Parathyroid adenoma (tissue), 2 donors: ENCODE measurements at regions not wholly inside any gene's neighbourhood (a gene's known extent, or its start where the extent isn't known, plus 50 kb on each side); places are given as distances from the start of the nearest gene placed in this dataset.

Experiments
- H2AFZ ChIP-seq: fragments of 300-600 bp; sonication (generic); one replicate; pipeline ENCODE4 v1.7.0; 2017; ENCODE audit warnings: antibody characterized with exemption, mild to moderate bottlenecking
- H3K27ac ChIP-seq: fragments of 300-600 bp; sonication (generic); one replicate; pipeline ENCODE4 v1.7.0; 2017
- H3K27me3 ChIP-seq: fragments of 300-600 bp; sonication (generic); one replicate; pipeline ENCODE4 v1.7.0; 2017; ENCODE audit warnings: low read length; ENCODE audit not compliant: control insufficient read depth, insufficient read depth
- H3K36me3 ChIP-seq: fragments of 300-600 bp; sonication (generic); one replicate; pipeline ENCODE4 v1.7.0; 2017; ENCODE audit warnings: low read length; ENCODE audit not compliant: control insufficient read depth, insufficient read depth
- H3K4me1 ChIP-seq: fragments of 300-600 bp; sonication (generic); one replicate; pipeline ENCODE4 v1.7.0; 2017; ENCODE audit warnings: control low read depth
- H3K4me2 ChIP-seq: fragments of 300-600 bp; sonication (generic); one replicate; pipeline ENCODE4 v1.7.0; 2017; ENCODE audit warnings: low read length
- H3K4me3 ChIP-seq: fragments of 300-600 bp; sonication (generic); one replicate; pipeline ENCODE4 v1.7.0; 2017; ENCODE audit warnings: low read depth, low read length
- H3K79me2 ChIP-seq: fragments of 300-600 bp; sonication (generic); one replicate; pipeline ENCODE4 v1.7.0; 2017; ENCODE audit warnings: control low read depth
- H3K9ac ChIP-seq: fragments of 300-600 bp; sonication (generic); one replicate; pipeline ENCODE4 v1.7.0; 2017; ENCODE audit warnings: mild to moderate bottlenecking
- H3K9me3 ChIP-seq: fragments of 300-600 bp; sonication (generic); one replicate; pipeline ENCODE4 v1.7.0; 2017; ENCODE audit warnings: low read length; ENCODE audit not compliant: control insufficient read depth
- CTCF ChIP-seq: fragments of 300-600 bp; sonication (generic); IDR thresholded peaks from one replicate; pipeline ENCODE4 v1.7.0; 2017; ENCODE audit warnings: antibody characterized with exemption, mild to moderate bottlenecking
- donor health status: primary hyperparathyroidism.

- H3K36me3 ChIP-seq = no peaks in the 10 kb centered on the region
- H3K4me1 ChIP-seq = no peaks in the 10 kb centered on the region
- TF ChIP-seq CTCF = no peak
- H3K4me3 ChIP-seq = no peak overlapping the region
- H3K27ac ChIP-seq = no peak overlapping the region
- H3K27me3 ChIP-seq = no peaks in the 10 kb centered on the region
- H3K9me3 ChIP-seq = no peaks in the 10 kb centered on the region
- no peak overlapping the region for H2AFZ ChIP-seq
- H3K79me2 ChIP-seq = no peaks in the 10 kb centered on the region
- H3K9ac ChIP-seq = no peak overlapping the region
- H3K4me2 ChIP-seq = no peak overlapping the region
Measured at GRCh38 chr2:186991766-186992417, 142.9 kb upstream of the ZSWIM2 start.

GRCh38 chr2:186984966-186985365 lies 136.0 kb upstream of the ZSWIM2 start:
- H3K4me2 ChIP-seq = no peak overlapping the region
- H3K9ac ChIP-seq = no peak overlapping the region
- no peak overlapping the region for H3K27ac ChIP-seq
- H3K27me3 ChIP-seq = no peaks in the 10 kb centered on the region
- H3K4me1 ChIP-seq = no peaks in the 10 kb centered on the region
- no peak overlapping the region for H3K4me3 ChIP-seq
- no peak for TF ChIP-seq CTCF
- H2AFZ ChIP-seq = no peak overlapping the region
- no peaks in the 10 kb centered on the region for H3K36me3 ChIP-seq
- H3K79me2 ChIP-seq = no peaks in the 10 kb centered on the region
- H3K9me3 ChIP-seq = no peaks in the 10 kb centered on the region

DNA sequence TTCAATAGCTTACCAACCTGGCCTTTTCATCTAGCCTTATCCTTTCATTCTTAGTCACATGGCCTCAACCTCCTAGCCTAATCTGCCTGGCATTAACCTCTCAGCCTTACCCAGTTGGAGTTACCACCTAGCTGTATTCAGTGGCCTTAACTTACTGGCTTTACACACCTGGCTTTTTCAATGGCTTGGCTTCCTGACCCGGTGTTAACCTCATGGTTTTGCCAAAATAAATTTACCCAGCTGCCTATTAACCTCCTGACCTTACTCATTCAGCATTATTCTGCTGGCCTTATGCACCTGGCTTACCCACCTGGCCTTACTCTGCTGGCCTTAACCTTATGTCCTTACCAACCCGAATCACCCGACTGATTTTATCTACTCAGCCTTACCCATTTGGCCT lies 135.5 kb upstream of the ZSWIM2 start:
- Histone ChIP-seq H3K27me3 (no peaks in the 10 kb centered on the region), H2AFZ (no peak overlapping the region), H3K79me2 (no peaks in the 10 kb centered on the region), H3K4me2 (no peak overlapping the region), H3K4me3 (no peak overlapping the region), H3K27ac (no peak overlapping the region), H3K9ac (no peak overlapping the region), H3K36me3 (no peaks in the 10 kb centered on the region), H3K4me1 (no peaks in the 10 kb centered on the region), H3K9me3 (no peaks in the 10 kb centered on the region)
- TF ChIP-seq CTCF = no peak

GRCh38 chr2:186980787-186981550 lies 132.0 kb upstream of the ZSWIM2 start:
- no peaks in the 10 kb centered on the region for H3K27me3 ChIP-seq
- H3K79me2 ChIP-seq = no peaks in the 10 kb centered on the region
- TF ChIP-seq CTCF = no peak
- no peak overlapping the region for H3K9ac ChIP-seq
- H3K4me1 ChIP-seq = no peaks in the 10 kb centered on the region
- H3K9me3 ChIP-seq = no peaks in the 10 kb centered on the region
- no peak overlapping the region for H2AFZ ChIP-seq
- no peaks in the 10 kb centered on the region for H3K36me3 ChIP-seq
- H3K4me3 ChIP-seq = no peak overlapping the region
- H3K4me2 ChIP-seq = no peak overlapping the region
- H3K27ac ChIP-seq = no peak overlapping the region

GRCh38 chr2:186980117-186980442 lies 131.1 kb upstream of the ZSWIM2 start:
- H3K27me3 ChIP-seq = no peaks in the 10 kb centered on the region
- no peak overlapping the region for H3K4me2 ChIP-seq
- H3K4me3 ChIP-seq = no peak overlapping the region
- H2AFZ ChIP-seq = no peak overlapping the region
- H3K9ac ChIP-seq = no peak overlapping the region
- no peaks in the 10 kb centered on the region for H3K36me3 ChIP-seq
- no peaks in the 10 kb centered on the region for H3K79me2 ChIP-seq
- H3K27ac ChIP-seq = no peak overlapping the region
- no peaks in the 10 kb centered on the region for H3K9me3 ChIP-seq
- TF ChIP-seq CTCF = no peak
- no peaks in the 10 kb centered on the region for H3K4me1 ChIP-seq
